DND-41 (cell line): ENCODE measurements at regions not wholly inside any gene's neighbourhood (a gene's known extent, or its start where the extent isn't known, plus 50 kb on each side); places are given as distances from the start of the nearest gene placed in this dataset.

Source experiments
- ATAC-seq: fragments of 200-7000 bp; cut with Tn5 transposase; 3 replicates; pipeline ENCODE4 v1.9.1; 2021; ENCODE audit warnings: low read depth; ENCODE audit not compliant: insufficient read depth
- DNase-seq: peaks from one replicate; pipeline ENCODE4 v3.0.0-alpha.2; 2020
- H2AFZ ChIP-seq: 2 replicates; pipeline ENCODE4 v1.6.0; 2012; ENCODE audit warnings: low read depth, low read length
- H3K27ac ChIP-seq: 2 replicates; pipeline ENCODE4 v1.5.1; 2012; ENCODE audit warnings: low read length, inconsistent platforms
- H3K27me3 ChIP-seq: fragments of 200-600 bp; sonication (generic); 2 replicates; pipeline ENCODE4 v1.6.0; 2012; ENCODE audit warnings: low read length, mild to moderate bottlenecking, inconsistent platforms; ENCODE audit not compliant: insufficient read depth, poor library complexity
- H3K36me3 ChIP-seq: 2 replicates; pipeline ENCODE4 v1.5.1; 2012; ENCODE audit warnings: low read length, inconsistent platforms; ENCODE audit not compliant: insufficient read depth
- H3K4me1 ChIP-seq: 2 replicates; pipeline ENCODE4 v1.5.1; 2012; ENCODE audit warnings: mild to moderate bottlenecking, low read length; ENCODE audit not compliant: insufficient read depth
- H3K4me2 ChIP-seq: 2 replicates; pipeline ENCODE4 v1.6.0; 2012; ENCODE audit warnings: mild to moderate bottlenecking, moderate library complexity, low read length, inconsistent platforms; ENCODE audit not compliant: insufficient read depth
- H3K4me3 ChIP-seq, 2 experiments: fragments of 200-600 bp in 1 of 2; shearing (Covaris generic) in 1 of 2; 2 replicates each; pipeline ENCODE4 v1.5.1; 2012 to 2016; ENCODE audit warnings: inconsistent platforms in 2 of 2, low read length in 2 of 2, mild to moderate bottlenecking in 2 of 2, low read depth in 1 of 2, moderate library complexity in 1 of 2
- H3K79me2 ChIP-seq: 2 replicates; pipeline ENCODE4 v1.6.0; 2012; ENCODE audit warnings: low read length, inconsistent platforms; ENCODE audit not compliant: insufficient read depth
- H3K9ac ChIP-seq: 2 replicates; pipeline ENCODE4 v1.6.0; 2012; ENCODE audit warnings: low read depth, mild to moderate bottlenecking, inconsistent platforms, low read length, moderate library complexity
- H3K9me3 ChIP-seq: 2 replicates; pipeline ENCODE4 v1.5.1; 2012; ENCODE audit warnings: low read length, moderate library complexity, mild to moderate bottlenecking, inconsistent platforms; ENCODE audit not compliant: insufficient read depth, severe bottlenecking
- H4K20me1 ChIP-seq: 2 replicates; pipeline ENCODE4 v1.6.0; 2012; ENCODE audit warnings: low read length; ENCODE audit not compliant: insufficient read depth
- CTCF ChIP-seq: IDR thresholded peaks from 2 replicates; pipeline ENCODE4 v1.5.1; 2012; ENCODE audit warnings: borderline replicate concordance, low read length, moderate library complexity, mild to moderate bottlenecking; ENCODE audit not compliant: poor library complexity, severe bottlenecking; ENCODE audit errors: extremely low read depth
- EZH2 ChIP-seq: IDR thresholded peaks from 3 replicates; pipeline ENCODE4 v1.6.1; 2012; ENCODE audit warnings: borderline replicate concordance, low read depth, mild to moderate bottlenecking, moderate library complexity, low read length, inconsistent platforms; ENCODE audit not compliant: severe bottlenecking

- no peak; the same call in 2 of the 3 replicates for ATAC-seq
- H3K9ac ChIP-seq: no peak overlapping the region
Measured at GRCh38 chr12:114166362-114166761, 200.2 kb upstream of the RBM19 start.

GRCh38 chr12:114165921-114166320 lies 199.8 kb upstream of the RBM19 start:
- no peak overlapping the region for H3K4me3 ChIP-seq
- TF ChIP-seq CTCF: no peak
- no peak for TF ChIP-seq EZH2
- no peak overlapping the region for H3K4me2 ChIP-seq
- H4K20me1 ChIP-seq: no peaks in the 10 kb centered on the region
- H2AFZ ChIP-seq: no peak overlapping the region
- no peaks in the 10 kb centered on the region for H3K36me3 ChIP-seq
- H3K27ac ChIP-seq: no peak overlapping the region
- no peaks in the 10 kb centered on the region for H3K79me2 ChIP-seq
- DNase-seq (no peak), ATAC-seq (no peak)
- no peaks in the 10 kb centered on the region for H3K9me3 ChIP-seq
- H3K4me1 ChIP-seq: no peaks in the 10 kb centered on the region
- H3K27me3 ChIP-seq: peaks cover 25% of the 10 kb centered on the region
- H3K9ac ChIP-seq: no peak overlapping the region

More at GRCh38 chr12:114166362-114166761, 200.2 kb upstream of the RBM19 start:
- TF ChIP-seq EZH2 (no peak), CTCF (peak; percentile 57)
- no peak overlapping the region for H3K27ac ChIP-seq
- H3K4me2 ChIP-seq: no peak overlapping the region
- H3K9me3 ChIP-seq: no peaks in the 10 kb centered on the region
- no peak overlapping the region for H3K4me3 ChIP-seq
- H3K36me3 ChIP-seq: no peaks in the 10 kb centered on the region
- H2AFZ ChIP-seq: no peak overlapping the region
- no peaks in the 10 kb centered on the region for H3K4me1 ChIP-seq
- no peaks in the 10 kb centered on the region for H4K20me1 ChIP-seq
- peak; percentile 6 for DNase-seq
- H3K79me2 ChIP-seq: no peaks in the 10 kb centered on the region
- H3K27me3 ChIP-seq: peaks cover 25% of the 10 kb centered on the region

GRCh38 chr12:114164351-114164750 lies 198.2 kb upstream of the RBM19 start:
- ATAC-seq (no peak), DNase-seq (no peak)
- no peaks in the 10 kb centered on the region for H3K36me3 ChIP-seq
- no peak for TF ChIP-seq EZH2
- no peak for TF ChIP-seq CTCF
- H3K27me3 ChIP-seq: peaks cover 15% of the 10 kb centered on the region
- no peaks in the 10 kb centered on the region for H3K4me1 ChIP-seq
- H4K20me1 ChIP-seq: no peaks in the 10 kb centered on the region
- H2AFZ ChIP-seq: no peak overlapping the region
- no peak overlapping the region for H3K9ac ChIP-seq
- H3K4me3 ChIP-seq: no peak overlapping the region
- no peaks in the 10 kb centered on the region for H3K9me3 ChIP-seq
- H3K27ac ChIP-seq: no peak overlapping the region
- H3K79me2 ChIP-seq: no peaks in the 10 kb centered on the region
- no peak overlapping the region for H3K4me2 ChIP-seq

- no peak overlapping the region for H3K4me3 ChIP-seq
- no peak for DNase-seq
- no peak overlapping the region for H3K27ac ChIP-seq
- no peaks in the 10 kb centered on the region for H4K20me1 ChIP-seq
- no peaks in the 10 kb centered on the region for H3K79me2 ChIP-seq
- no peaks in the 10 kb centered on the region for H3K4me1 ChIP-seq
- no peak for ATAC-seq
- no peaks in the 10 kb centered on the region for H3K9me3 ChIP-seq
- peaks cover 13% of the 10 kb centered on the region for H3K27me3 ChIP-seq
- no peak overlapping the region for H2AFZ ChIP-seq
- no peak overlapping the region for H3K9ac ChIP-seq
- no peaks in the 10 kb centered on the region for H3K36me3 ChIP-seq
- TF ChIP-seq CTCF: no peak
- TF ChIP-seq EZH2: no peak
- no peak overlapping the region for H3K4me2 ChIP-seq
Measured at GRCh38 chr12:114163771-114164170, 197.6 kb upstream of the RBM19 start.
